AG09309 (cell line): ENCODE measurements at regions not wholly inside any gene's neighbourhood (a gene's known extent, or its start where the extent isn't known, plus 50 kb on each side); places are given as distances from the start of the nearest gene placed in this dataset.

ENCODE experiments used
- DNase-seq: peaks from one replicate; pipeline ENCODE4 v3.0.0-alpha.2; 2010; ENCODE audit warnings: low read depth
- H3K4me3 ChIP-seq: 2 replicates; pipeline ENCODE4 v1.5.1; 2011; ENCODE audit warnings: mild to moderate bottlenecking, low read depth, low read length, moderate library complexity; ENCODE audit not compliant: control insufficient read depth
- TF ChIP-seq, protein P1 (sequence below): IDR thresholded peaks from 2 replicates; pipeline ENCODE4 v1.5.1; 2011; ENCODE audit warnings: mild to moderate bottlenecking, low read depth, low read length, inconsistent platforms; ENCODE audit not compliant: insufficient read depth, control insufficient read depth; ENCODE audit errors: missing control alignments

DNA sequence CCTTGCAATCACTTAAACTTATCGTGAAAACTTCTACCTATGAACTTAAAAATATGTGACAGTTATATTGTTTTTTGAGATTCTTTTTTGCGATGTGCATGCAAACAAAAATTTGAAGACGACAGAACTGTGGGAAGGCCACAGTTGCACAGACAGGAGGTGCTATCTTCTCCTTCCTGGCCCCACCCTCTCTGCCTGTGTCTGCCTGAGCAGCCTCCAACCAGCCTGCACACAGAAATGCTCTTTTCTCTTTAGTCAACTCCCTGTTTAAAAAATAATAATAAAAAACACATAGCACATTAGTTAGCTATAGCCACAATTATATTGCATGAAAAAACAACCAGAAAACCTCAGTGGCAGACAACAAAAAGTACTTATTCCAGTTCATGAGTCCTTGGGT lies 212.2 kb downstream of the ZNF621 start:
- TF ChIP-seq, protein P1, sequence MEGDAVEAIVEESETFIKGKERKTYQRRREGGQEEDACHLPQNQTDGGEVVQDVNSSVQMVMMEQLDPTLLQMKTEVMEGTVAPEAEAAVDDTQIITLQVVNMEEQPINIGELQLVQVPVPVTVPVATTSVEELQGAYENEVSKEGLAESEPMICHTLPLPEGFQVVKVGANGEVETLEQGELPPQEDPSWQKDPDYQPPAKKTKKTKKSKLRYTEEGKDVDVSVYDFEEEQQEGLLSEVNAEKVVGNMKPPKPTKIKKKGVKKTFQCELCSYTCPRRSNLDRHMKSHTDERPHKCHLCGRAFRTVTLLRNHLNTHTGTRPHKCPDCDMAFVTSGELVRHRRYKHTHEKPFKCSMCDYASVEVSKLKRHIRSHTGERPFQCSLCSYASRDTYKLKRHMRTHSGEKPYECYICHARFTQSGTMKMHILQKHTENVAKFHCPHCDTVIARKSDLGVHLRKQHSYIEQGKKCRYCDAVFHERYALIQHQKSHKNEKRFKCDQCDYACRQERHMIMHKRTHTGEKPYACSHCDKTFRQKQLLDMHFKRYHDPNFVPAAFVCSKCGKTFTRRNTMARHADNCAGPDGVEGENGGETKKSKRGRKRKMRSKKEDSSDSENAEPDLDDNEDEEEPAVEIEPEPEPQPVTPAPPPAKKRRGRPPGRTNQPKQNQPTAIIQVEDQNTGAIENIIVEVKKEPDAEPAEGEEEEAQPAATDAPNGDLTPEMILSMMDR, result no peak
- no peak for DNase-seq
- H3K4me3 ChIP-seq, result no peak overlapping the region

DNA sequence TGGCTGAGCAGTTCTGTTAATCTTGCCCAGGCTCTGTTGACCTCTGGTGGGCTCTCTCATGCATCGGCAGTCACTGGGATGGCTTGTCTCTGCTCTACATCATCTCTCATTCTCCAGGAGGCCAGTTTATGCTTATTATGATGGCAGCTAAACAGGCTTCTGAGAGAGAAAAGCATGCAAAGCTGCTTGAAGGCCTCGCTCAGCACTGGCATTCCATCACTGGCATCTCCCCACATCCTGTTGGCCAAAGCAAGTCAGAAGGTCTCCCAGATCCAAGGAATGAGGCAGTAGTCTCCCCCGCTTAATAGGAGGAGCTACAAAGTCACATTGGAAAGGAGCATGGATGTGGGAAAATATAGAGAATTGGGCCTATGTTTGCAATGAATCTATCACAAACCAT lies 212.6 kb downstream of the ZNF621 start:
- no peak overlapping the region for H3K4me3 ChIP-seq
- DNase-seq, result no peak
- TF ChIP-seq, protein P1, result no peak

DNA sequence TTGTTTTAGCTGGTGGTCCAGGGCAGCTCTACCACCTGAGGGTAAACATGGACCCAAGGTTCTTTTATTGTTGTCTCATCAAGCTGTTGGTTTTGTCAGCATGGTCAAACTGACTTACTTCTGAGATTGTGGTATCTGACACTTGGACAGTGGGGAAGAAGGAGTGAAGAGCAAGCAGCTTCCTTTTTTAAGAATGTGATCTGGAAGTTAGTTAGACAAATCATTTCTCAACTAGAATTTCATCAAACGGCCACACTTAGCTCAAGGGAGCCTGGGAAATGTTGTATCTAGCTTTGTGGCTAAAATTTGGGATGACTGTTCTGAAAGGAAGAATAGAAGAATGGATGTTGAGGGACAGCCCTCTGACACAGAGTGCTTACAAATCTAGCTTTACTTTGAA lies 215.2 kb downstream of the ZNF621 start:
- DNase-seq, result no peak
- TF ChIP-seq, protein P1, result no peak
- H3K4me3 ChIP-seq, result no peak overlapping the region

DNA sequence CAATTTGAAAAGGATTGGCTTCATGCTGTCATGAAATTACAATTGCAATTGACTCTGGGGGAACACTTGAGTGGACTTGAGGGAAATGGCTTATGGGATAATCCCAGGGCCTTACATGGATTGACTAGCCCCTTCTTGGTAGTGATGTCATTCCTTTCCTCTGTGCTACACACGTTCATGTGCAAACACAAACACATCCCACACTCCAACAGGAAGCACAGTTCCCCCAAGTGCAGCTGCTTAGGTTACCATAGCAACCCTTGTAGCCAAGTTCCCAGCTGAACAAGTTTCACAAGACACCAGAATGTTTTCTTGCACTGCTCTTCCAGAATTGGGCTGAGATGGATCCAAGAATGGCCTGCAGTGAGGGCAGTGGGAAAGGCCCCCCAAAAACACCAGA lies 217.0 kb downstream of the ZNF621 start:
- TF ChIP-seq, protein P1, result no peak
- no peak for DNase-seq
- H3K4me3 ChIP-seq, result no peak overlapping the region

DNA sequence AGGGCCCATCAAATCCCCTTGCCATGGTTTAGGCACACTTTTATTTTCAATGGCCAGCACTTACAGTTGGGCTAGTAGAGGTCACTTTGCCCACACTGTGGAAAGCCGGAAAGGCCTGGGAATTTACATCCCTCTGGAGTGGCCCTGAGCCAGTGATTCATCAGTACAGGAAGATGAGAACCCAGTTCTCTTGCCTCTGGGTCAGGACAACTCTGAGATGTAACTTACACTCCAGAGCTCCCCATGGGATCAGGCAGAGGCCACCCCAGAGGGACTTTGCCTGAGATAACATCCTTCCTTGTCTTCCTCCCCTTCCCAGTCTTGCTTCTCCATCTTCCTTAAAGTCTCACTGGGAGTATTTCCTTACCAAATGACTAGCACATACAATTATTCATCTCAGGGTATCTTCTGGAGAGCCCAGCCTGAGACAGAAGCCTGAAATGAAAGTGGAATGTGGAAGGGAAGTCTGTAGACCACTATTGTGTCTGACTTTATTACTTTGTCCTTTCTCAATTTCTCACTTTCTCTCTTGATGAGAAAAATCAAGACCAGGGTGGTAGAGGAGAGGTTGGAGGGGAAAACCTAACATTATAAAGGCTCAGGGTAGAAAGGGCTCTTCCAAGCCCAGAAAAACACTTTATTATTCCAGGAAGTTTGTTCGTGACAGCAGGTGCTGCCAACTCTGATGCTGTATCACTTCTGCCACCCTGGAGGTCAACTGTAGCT lies 220.8 kb downstream of the ZNF621 start:
- H3K4me3 ChIP-seq, result no peak overlapping the region
- DNase-seq, result no peak
- TF ChIP-seq, protein P1, result no peak

DNA sequence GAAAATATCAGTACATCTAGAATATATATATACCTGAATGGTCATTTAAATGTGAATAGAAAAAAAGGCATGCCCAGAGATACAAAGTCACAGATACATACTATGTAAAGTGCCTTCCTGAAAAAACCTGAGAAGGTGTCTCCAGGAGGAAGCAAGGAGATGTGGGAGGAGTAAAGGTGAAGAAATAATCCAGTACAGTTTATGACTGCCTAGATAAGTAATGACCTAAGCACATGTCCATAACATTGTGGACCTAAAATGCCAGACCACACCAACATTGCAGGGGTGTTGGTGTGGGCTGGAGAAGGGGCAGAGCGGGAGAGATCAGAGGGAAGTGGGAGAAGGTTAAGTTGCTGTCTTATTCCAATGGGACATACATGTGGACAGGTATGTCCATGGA lies 226.9 kb downstream of the ZNF621 start:
- H3K4me3 ChIP-seq, result no peak overlapping the region
- DNase-seq, result no peak
- TF ChIP-seq, protein P1, result no peak
